ELF-1 (cell line): ENCODE measurements at regions not wholly inside any gene's neighbourhood (a gene's known extent, or its start where the extent isn't known, plus 50 kb on each side); places are given as distances from the start of the nearest gene placed in this dataset.

Experiments
- DNase-seq: peaks from one replicate; pipeline ENCODE4 v3.0.0-alpha.2; 2016; ENCODE audit warnings: low read depth, low spot score

DNA sequence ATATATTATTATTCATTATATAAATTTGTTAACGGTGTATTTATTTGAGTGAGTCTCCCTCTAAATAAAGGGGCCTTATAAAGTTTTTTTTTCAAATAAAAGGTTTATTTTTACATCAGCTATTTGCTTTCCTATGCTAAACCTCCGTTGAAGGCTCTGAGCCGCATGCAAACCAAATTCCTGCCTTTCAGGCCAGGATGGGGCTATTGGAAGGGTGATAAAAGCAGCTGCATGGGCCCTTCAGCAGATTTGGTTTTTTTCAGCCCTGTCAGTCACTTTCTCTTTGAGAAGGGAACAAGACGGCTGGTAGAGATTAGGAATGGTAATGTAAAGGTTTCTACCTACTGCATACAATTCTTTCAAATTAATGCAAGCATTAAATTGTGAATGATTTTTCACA is 244.2 kb downstream of the WNT5A start:
- no peak for DNase-seq

DNA sequence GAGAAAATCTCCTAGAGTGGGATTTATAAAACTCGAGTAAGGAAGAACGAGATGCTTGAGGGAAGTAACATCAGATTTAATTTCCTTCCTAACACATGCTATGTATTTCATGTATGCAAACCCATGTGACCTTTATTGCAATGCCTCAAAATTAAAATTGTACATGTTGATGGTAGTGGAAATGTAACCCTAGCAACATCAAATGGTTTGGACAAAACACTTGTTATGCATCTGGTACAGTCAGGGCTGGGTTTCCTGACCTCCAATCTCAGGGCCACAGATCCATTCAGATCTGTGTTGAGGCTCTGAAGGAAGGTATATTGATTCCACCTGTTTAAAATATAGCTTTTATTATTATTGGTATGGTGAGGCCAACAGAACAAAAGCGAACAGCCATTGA is 246.0 kb downstream of the WNT5A start:
- DNase-seq, result no peak

DNA sequence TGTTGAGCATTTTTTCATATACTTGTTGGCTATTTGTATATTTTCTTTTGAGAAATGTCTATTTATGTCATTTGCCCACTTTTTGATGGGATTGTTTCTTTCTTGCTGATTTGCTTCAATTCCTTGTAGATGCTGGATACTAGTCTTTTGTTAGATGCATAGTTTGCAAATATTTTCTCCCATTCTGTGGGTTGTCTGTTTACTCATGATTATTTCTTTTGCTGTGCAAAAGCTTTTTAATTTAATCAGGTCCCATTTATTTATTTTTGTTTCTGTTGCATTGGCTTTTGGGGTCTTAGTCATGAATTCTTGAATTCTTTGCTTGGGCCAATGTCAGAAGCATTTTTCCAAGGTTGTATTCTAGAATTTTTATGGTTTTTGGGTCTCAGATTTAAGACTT is 251.7 kb downstream of the WNT5A start:
- no peak for DNase-seq

DNA sequence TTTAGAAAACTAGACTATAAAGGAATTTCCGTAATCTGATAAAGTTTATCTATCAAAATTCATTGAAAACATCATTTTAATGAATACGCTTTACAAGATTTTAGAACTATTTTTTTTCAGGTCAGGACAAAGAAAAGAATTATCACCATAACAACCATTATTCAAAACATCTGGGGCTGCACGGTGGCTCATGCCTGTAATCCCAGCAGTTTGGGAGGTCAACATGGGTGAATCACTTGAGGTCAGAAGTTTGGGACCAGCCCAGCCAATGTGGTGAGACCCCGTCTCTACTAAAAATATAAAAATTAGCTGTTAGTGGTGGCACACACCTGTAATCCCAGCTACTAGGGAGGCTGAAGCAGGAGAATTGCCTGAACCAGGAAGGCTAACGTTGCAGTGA is 260.4 kb downstream of the WNT5A start:
- no peak for DNase-seq

- no peak for DNase-seq
These were observed 268.5 kb downstream of the WNT5A start for GRCh38 chr3:55218577-55218976.

- DNase-seq, result no peak
These were observed 279.4 kb downstream of the WNT5A start for GRCh38 chr3:55207744-55208143.

DNA sequence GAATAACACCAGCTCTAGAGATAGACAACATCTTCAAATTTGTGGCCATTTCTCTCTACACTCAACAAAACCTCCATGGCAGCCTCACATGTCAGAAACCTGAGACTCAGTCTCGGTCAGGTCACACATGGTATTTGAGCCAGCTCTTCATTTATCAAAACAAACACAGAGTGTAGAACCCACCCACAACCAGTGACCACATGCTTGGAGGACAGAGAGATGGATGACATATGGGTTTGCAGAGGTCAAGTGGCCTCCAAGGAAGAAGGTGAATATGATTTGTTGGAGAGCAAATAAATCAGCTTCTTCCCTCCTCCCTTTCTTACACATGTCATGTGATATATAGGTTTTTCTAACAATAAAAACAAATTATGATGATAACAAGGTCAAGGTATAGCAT is 278.1 kb upstream of the LRTM1 start:
- no peak for DNase-seq

- DNase-seq, result peak; percentile 32
These were observed 276.6 kb upstream of the LRTM1 start for GRCh38 chr3:55204417-55204816.

GRCh38 chr3:55203546-55203945 is 275.7 kb upstream of the LRTM1 start:
- DNase-seq, result no peak

- no peak for DNase-seq
These were observed 275.1 kb upstream of the LRTM1 start for GRCh38 chr3:55203006-55203405.

DNA sequence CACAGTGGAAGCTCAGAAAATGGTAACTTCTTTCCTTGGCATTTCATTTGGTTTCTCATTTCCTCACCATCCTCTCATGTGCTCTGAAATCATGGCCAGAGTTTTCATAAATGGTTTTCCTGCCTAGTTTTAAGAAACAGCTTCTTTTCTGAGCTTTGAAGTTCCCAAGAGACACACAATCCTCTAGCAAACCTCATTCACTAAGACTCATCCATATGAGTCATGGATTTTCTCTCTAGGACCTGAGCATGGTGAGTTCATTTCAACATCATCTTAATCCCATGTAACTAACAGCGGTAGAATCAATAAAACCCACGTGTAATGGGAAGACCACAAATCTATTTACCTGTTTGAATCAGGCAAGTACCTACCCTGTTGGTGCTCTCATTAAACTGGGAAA is 274.5 kb upstream of the LRTM1 start:
- no peak for DNase-seq

DNA sequence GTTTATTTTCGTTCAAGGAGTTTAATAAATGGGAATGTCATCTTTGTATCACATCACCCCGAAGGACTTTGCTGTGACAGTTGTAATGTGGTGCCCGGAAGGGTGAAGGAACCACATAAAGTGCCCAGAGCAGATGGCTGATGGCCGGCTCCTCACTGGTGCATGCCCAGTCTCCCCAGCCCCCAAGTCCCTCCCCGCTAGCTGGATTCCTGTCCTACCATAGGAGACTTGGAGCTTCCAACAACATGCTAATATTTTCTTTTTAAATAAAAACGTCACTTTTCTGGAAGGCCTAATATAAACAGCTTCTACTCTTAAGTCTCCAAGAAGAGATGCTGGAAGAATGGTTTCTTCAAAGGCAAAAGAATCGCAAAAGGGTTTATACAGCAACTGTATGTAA is 273.9 kb upstream of the LRTM1 start:
- no peak for DNase-seq

DNA sequence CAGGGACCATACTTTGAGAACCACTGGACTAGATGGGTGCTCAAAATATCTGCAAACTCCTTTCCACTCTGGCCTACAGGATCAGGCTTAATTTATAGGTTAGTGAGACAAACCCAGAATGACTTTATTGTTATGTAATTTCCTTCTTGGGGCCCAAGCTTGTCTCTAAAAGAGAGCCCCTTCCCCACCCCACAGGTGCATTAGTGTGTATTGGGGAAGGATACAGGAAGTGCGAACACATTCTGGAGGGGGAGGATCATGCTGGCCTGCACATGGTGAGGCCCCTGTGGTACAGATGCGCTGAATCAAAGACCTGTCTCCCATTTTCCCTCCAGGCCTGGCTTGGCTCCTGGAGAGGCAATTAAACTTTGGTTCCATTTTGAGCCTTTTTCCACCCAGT is 273.0 kb upstream of the LRTM1 start:
- no peak for DNase-seq

DNA sequence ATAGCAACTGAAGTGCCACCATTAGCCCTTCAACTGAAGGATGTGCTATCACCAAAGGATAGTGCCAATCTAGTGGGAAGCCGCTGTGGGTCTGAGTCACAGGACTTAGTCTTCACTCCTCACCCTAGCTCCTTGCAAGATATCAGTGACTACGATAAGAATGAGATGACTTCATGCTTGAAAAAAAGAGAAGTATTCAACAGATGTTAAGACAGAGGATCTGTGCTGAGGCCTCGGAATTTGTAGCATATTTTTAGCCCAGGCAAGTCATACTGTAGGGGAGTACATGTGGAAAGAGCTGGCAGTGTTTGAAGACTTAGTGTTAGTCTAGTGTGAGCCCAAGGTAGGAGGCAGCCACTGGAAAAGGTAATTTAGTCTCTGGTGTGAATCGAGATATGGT is 270.7 kb upstream of the LRTM1 start:
- DNase-seq, result no peak

- DNase-seq, result no peak
These were observed 269.2 kb upstream of the LRTM1 start for GRCh38 chr3:55197021-55197420.

DNA sequence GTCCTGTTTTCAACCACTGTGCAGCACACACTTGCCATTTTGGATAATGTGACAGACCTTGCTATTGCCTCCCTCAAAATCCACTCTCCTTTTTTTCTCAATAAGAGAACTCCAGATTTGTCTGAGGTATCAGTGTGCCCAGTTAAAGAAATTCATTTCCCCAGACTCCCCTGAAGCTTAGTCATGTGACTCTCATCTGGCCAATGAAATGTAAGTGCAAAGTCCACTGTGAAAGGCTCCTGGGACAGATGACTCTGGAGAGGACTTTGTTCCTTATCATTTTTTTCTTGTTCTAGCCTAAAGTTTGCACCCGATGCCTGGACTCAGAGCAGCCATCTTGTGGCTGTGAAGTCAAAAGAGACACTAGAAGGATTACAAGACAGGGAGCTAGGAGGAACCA is 268.6 kb upstream of the LRTM1 start:
- DNase-seq, result no peak

GRCh38 chr3:55194376-55194775 is 266.5 kb upstream of the LRTM1 start:
- no peak for DNase-seq

DNA sequence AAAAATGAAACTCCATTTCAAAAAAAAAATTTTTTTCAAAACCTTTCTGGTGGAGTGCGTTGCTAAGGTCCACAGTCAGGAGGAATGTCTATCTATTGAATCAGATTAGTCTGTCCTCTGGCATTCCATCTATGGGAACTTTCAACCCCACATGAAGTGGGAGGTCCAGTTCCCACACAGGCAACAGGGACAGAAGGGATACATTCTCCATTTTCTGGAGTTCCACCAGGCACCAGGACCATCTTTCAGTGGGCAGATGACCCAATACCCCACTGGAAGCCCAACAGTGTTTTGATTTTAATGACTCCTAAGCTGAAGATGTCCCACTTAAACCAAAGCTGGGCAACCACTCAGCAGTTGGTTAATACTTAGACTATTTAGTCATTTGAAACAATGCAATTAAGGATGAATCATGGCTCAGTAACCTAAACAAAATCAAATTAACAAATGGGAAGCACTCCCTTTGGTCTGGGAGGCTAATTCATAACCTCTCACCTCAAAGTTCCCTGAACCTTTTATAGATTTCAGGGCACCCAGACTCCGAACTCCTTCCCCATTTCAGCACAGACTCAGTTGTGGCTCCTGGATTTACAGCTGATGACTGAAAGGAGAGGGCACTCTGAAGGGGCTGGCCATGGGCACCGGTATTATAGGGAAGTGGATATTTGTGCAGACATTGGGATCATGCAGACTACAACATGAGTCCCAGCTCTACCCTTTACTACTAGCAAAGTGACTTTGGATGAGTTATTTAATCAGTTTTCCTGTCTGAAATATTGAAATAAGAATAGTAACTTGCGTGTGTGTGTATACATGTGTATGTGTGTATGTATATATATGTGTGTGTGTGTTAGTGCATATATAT is 264.3 kb upstream of the LRTM1 start:
- DNase-seq, result no peak

GRCh38 chr3:55190331-55190730 is 262.5 kb upstream of the LRTM1 start:
- peak; percentile 59 for DNase-seq

- DNase-seq, result peak; percentile 91
These were observed 261.5 kb upstream of the LRTM1 start for GRCh38 chr3:55189359-55189801.

DNA sequence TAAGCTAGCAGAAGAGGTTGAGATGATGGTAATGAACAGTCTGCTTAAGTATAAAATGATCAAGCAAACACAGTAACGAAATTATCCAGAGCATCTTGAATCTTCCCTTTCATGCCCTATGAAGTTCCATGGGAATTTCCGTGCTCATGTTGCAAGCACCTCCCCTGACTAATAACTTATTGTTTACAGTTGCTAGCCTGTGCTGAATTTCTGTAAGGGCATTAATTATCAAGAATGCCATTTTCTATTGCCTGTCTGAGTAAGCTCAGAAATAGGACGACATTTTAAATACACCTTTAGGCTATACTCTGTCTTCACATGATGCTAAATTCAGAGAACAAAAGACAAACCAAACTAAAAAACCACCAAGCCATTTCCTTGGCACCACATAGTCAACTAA is 257.5 kb upstream of the LRTM1 start:
- no peak for DNase-seq

- DNase-seq, result no peak
These were observed 255.3 kb upstream of the LRTM1 start for GRCh38 chr3:55183201-55183600.

DNA sequence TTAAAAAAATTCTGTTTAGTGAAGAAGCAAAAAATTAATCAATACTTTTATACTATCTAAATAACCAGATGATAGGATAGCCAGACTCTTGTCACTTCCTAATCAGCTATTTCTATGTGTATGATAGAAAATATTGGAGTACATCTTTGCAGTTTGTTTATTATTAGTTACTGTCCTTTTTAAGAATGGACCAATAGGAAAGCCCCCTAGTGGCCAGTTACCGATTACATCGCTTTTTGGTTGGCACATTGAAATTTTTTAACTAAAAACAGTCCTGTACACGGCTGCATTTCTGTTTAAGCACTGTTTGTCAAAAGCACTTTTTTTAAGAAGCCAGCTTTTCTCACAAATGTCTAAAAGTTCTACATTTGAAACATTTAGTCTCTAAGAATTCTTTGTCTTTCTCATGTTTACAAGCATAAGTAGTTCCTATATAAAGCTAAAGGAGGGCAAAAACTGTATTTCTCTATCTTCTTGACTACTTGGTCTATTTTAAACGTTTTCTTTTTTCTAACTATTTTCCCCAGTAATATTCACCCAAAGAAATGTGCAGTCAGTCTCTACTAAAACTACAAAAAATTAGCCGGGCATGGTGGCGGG is 253.2 kb upstream of the LRTM1 start:
- no peak for DNase-seq
